ENCODE measurements at regions not wholly inside any gene's neighbourhood (a gene's known extent, or its start where the extent isn't known, plus 50 kb on each side); places are given as distances from the start of the nearest gene placed in this dataset.

- Histone ChIP-seq H3K4me3 (ENCODE audit: low read length, poor library complexity, severe bottlenecking) (no peak overlapping the region), H2AFZ (ENCODE audit: low read length) (no peak overlapping the region), H3K9me3 (ENCODE audit: insufficient read depth, low read depth, low read length) (no peaks in the 10 kb centered on the region)
These were observed 81.7 kb upstream of the FAM98A start for GRCh38 chr2:33680644-33681363.

GRCh38 chr2:33678436-33678835 lies 79.3 kb upstream of the FAM98A start:
- Histone ChIP-seq H3K36me3 (ENCODE audit: insufficient read depth, low read length) (no peaks in the 10 kb centered on the region), H3K9me3 (ENCODE audit: insufficient read depth, low read depth, low read length) (no peaks in the 10 kb centered on the region), H3K4me3 (ENCODE audit: low read length, poor library complexity, severe bottlenecking) (no peak overlapping the region), H2AFZ (ENCODE audit: low read length) (no peak overlapping the region), H3K4me2 (ENCODE audit: low read depth, low read length, poor library complexity, severe bottlenecking) (no peak overlapping the region), H3F3A (ENCODE audit: low read depth) (no peaks in the 10 kb centered on the region), H3K4me1 (ENCODE audit: insufficient read depth, low read length, poor library complexity, severe bottlenecking) (no peaks in the 10 kb centered on the region), H3K9ac (ENCODE audit: low read depth, low read length, poor library complexity, severe bottlenecking) (no peak overlapping the region), H3K79me2 (ENCODE audit: insufficient read depth, low read length) (no peaks in the 10 kb centered on the region), H4K20me1 (ENCODE audit: insufficient read depth, low read length, poor library complexity, severe bottlenecking) (no peaks in the 10 kb centered on the region), H3K9me2 (replicated peaks; ENCODE audit: low read depth, low read length) (no peaks in the 10 kb centered on the region), H3K27me3 (ENCODE audit: insufficient read depth, low read length, poor library complexity, severe bottlenecking) (no peaks in the 10 kb centered on the region)
- no peak for TF ChIP-seq EZH2phosphoT487 (IDR thresholded peaks at IDR 0.05; ENCODE audit: borderline replicate concordance)
- TF ChIP-seq CTCF (conservative IDR thresholded peaks at IDR 0.05; ENCODE audit: low read length): no peak

More at GRCh38 chr2:33680644-33681363, 81.7 kb upstream of the FAM98A start:
- Histone ChIP-seq H4K20me1 (ENCODE audit: insufficient read depth, low read length, poor library complexity, severe bottlenecking) (no peaks in the 10 kb centered on the region), H3F3A (ENCODE audit: low read depth) (no peaks in the 10 kb centered on the region), H3K9me2 (replicated peaks; ENCODE audit: low read depth, low read length) (no peaks in the 10 kb centered on the region), H3K4me2 (ENCODE audit: low read depth, low read length, poor library complexity, severe bottlenecking) (no peak overlapping the region), H3K79me2 (ENCODE audit: insufficient read depth, low read length) (no peaks in the 10 kb centered on the region), H3K4me1 (ENCODE audit: insufficient read depth, low read length, poor library complexity, severe bottlenecking) (no peaks in the 10 kb centered on the region), H3K27me3 (ENCODE audit: insufficient read depth, low read length, poor library complexity, severe bottlenecking) (no peaks in the 10 kb centered on the region), H3K9ac (ENCODE audit: low read depth, low read length, poor library complexity, severe bottlenecking) (no peak overlapping the region), H3K36me3 (ENCODE audit: insufficient read depth, low read length) (no peaks in the 10 kb centered on the region)
- TF ChIP-seq CTCF (conservative IDR thresholded peaks at IDR 0.05; ENCODE audit: low read length): no peak
- no peak for TF ChIP-seq EZH2phosphoT487 (IDR thresholded peaks at IDR 0.05; ENCODE audit: borderline replicate concordance)

- TF ChIP-seq EZH2phosphoT487 (IDR thresholded peaks at IDR 0.05; ENCODE audit: borderline replicate concordance) (no peak), CTCF (conservative IDR thresholded peaks at IDR 0.05; ENCODE audit: low read length) (peak; percentile 56)
- H3K27me3 ChIP-seq (ENCODE audit: insufficient read depth, low read length, poor library complexity, severe bottlenecking): no peaks in the 10 kb centered on the region
- no peaks in the 10 kb centered on the region for H3F3A ChIP-seq (ENCODE audit: low read depth)
- no peak overlapping the region for H3K9ac ChIP-seq (ENCODE audit: low read depth, low read length, poor library complexity, severe bottlenecking)
- H2AFZ ChIP-seq (ENCODE audit: low read length): no peak overlapping the region
- H4K20me1 ChIP-seq (ENCODE audit: insufficient read depth, low read length, poor library complexity, severe bottlenecking): no peaks in the 10 kb centered on the region
- no peaks in the 10 kb centered on the region for H3K79me2 ChIP-seq (ENCODE audit: insufficient read depth, low read length)
- no peak overlapping the region for H3K4me2 ChIP-seq (ENCODE audit: low read depth, low read length, poor library complexity, severe bottlenecking)
- no peaks in the 10 kb centered on the region for H3K9me2 ChIP-seq (replicated peaks; ENCODE audit: low read depth, low read length)
- H3K36me3 ChIP-seq (ENCODE audit: insufficient read depth, low read length): no peaks in the 10 kb centered on the region
- H3K9me3 ChIP-seq (ENCODE audit: insufficient read depth, low read depth, low read length): no peaks in the 10 kb centered on the region
- H3K4me1 ChIP-seq (ENCODE audit: insufficient read depth, low read length, poor library complexity, severe bottlenecking): no peaks in the 10 kb centered on the region
- H3K4me3 ChIP-seq (ENCODE audit: low read length, poor library complexity, severe bottlenecking): no peak overlapping the region
These were observed 74.8 kb upstream of the FAM98A start for GRCh38 chr2:33673937-33674336.
